Activated naive CD4-positive, alpha-beta T cell treated with anti-CD3 and anti-CD28 coated beads, Interleukin-2, amount 50 U/mL, for 72 hours (primary cell): ENCODE measurements at regions not wholly inside any gene's neighbourhood (a gene's known extent, or its start where the extent isn't known, plus 50 kb on each side); places are given as distances from the start of the nearest gene placed in this dataset.
A peak's percentile ranks its signal among the peaks of the same experiment; 100 is the strongest.

Experiments used
- ATAC-seq, 2 donors: fragments of 150-1000 bp; cut with Tn5 transposase; 2 replicates each; pipeline ENCODE4 v1.10.0; 2021; ENCODE audit warnings: mild to moderate bottlenecking in 2 of 2, moderate library complexity in 2 of 2
- DNase-seq, 2 donors: peaks; one replicate each; pipeline ENCODE4 v3.0.0; 2021 to 2022; ENCODE audit warnings: low spot score in 2 of 2
- H3K27ac Mint-ChIP-seq, 2 donors: one replicate each; pipeline ENCODE4 v1.8.0; 2022; ENCODE audit warnings: mild to moderate bottlenecking in 2 of 2, mixed read lengths in 2 of 2
- H3K36me3 Mint-ChIP-seq, 2 donors: one replicate each; pipeline ENCODE4 v1.8.0; 2022; ENCODE audit warnings: mixed read lengths in 2 of 2
- H3K9me3 Mint-ChIP-seq, 2 donors: one replicate each; pipeline ENCODE4 v1.8.0; 2022; ENCODE audit warnings: mixed read lengths in 2 of 2

DNA sequence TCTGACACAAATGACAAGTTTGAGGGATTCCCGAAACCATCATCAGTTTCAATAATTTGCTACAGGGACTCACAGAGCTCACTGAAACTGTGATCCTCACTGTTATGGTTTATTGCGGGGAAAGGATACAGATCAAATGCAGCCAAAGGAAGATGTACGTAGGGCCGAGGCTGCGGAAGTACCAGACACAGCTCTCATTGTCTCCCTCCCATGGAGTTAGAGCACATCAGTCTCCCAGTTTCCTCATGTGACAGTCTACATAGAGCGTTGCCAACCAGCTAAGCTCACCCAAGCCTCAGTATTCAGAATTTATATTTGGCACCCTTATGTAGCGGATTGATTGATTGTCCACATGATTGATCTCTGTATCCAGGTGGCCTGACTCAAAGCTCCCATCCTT is 137.8 kb upstream of the TENM3 start:
- H3K9me3 Mint-ChIP-seq = no peaks in the 10 kb centered on the region
- no peaks in the 10 kb centered on the region for H3K36me3 Mint-ChIP-seq
- no peak overlapping the region for H3K27ac Mint-ChIP-seq
- no peak for DNase-seq
- no peak for ATAC-seq

DNA sequence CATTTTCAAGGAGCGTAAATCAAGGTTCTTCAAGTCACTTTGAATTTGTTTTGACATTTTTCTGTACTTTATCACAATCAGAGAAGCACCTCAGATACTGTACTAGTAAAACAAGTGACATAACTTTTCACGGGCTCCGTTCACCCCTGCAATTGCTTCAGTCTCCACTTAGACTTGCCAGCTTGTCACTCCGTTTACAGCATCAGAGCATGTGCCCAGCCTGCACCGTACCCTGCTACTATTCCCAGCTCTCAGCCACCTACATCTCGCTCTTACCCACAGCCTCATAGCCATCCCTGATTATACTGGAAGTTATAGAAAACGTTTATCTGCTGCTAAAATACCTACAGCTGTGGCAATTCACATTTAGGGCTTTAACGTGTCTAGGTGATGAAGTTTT is 135.3 kb upstream of the TENM3 start:
- DNase-seq = no peak
- ATAC-seq = no peak
- Mint-ChIP-seq H3K9me3 (no peaks in the 10 kb centered on the region), H3K27ac (no peak overlapping the region), H3K36me3 (no peaks in the 10 kb centered on the region)

DNA sequence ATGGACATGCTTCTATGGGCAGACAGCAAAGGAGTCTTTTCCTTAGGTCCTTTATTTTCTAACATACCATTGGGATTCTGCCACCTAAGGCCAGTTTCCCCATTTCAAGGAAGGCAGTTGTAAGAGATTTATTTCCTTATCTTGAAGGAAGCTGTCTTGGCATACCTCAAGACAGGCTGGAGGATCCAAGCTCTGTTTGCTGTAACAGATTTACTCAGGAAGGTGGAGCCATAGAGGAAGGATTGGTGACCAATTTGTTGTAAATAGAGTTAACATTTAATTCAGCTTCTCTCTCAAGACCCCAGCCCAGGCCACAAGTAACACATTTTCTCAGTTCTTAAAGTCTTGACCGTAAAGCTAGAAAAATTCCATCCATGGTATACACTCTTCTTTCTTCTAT is 131.6 kb upstream of the TENM3 start:
- H3K27ac Mint-ChIP-seq = no peak overlapping the region
- peaks cover 0 to 2% of the 10 kb centered on the region in 2 donors for H3K9me3 Mint-ChIP-seq
- DNase-seq = no peak
- no peaks in the 10 kb centered on the region for H3K36me3 Mint-ChIP-seq
- ATAC-seq = no peak

GRCh38 chr4:182113779-182114178 is 129.4 kb upstream of the TENM3 start:
- peaks cover 0 to 9% of the 10 kb centered on the region in 2 donors for H3K9me3 Mint-ChIP-seq
- ATAC-seq = no peak
- DNase-seq = no peak

GRCh38 chr4:182124359-182124758 is 118.8 kb upstream of the TENM3 start:
- Mint-ChIP-seq H3K36me3 (peaks cover 5 to 10% of the 10 kb centered on the region in 2 donors), H3K27ac (no peak overlapping the region), H3K9me3 (peaks cover 27 to 32% of the 10 kb centered on the region in 2 donors)
- DNase-seq (no peak), ATAC-seq (no peak)

More at GRCh38 chr4:182113779-182114178, 129.4 kb upstream of the TENM3 start:
- Mint-ChIP-seq H3K36me3 (no peaks in the 10 kb centered on the region), H3K27ac (no peak overlapping the region)

- Mint-ChIP-seq H3K36me3 (peaks cover 5% of the 10 kb centered on the region in 2 donors), H3K9me3 (peaks cover 20 to 23% of the 10 kb centered on the region in 2 donors), H3K27ac (no peak overlapping the region)
- ATAC-seq (no peak), DNase-seq (no peak)
Observed at GRCh38 chr4:182126096-182126495, 117.1 kb upstream of the TENM3 start.

DNA sequence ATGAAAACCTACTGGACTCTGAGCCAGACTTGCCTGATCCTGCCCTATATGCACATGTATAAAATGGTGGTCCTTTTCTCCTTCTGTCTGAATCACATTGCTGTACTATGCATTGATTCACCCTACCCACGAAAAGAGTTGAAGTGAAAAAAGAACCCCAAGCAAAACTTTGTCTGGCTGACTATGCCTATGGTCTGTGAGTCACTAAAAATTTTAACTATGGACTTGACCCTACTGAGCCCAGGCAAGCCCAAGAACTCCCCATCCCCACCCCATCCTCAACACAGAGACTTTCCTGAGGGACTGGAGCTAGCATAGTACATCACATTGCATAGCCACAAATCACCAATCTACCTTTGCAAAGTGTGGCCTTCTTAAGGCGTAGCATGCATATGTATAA is 116.6 kb upstream of the TENM3 start:
- no peak for DNase-seq
- H3K27ac Mint-ChIP-seq = no peak overlapping the region
- ATAC-seq = no peak
- peaks cover 20 to 23% of the 10 kb centered on the region in 2 donors for H3K9me3 Mint-ChIP-seq
- peaks cover 5% of the 10 kb centered on the region in 2 donors for H3K36me3 Mint-ChIP-seq

DNA sequence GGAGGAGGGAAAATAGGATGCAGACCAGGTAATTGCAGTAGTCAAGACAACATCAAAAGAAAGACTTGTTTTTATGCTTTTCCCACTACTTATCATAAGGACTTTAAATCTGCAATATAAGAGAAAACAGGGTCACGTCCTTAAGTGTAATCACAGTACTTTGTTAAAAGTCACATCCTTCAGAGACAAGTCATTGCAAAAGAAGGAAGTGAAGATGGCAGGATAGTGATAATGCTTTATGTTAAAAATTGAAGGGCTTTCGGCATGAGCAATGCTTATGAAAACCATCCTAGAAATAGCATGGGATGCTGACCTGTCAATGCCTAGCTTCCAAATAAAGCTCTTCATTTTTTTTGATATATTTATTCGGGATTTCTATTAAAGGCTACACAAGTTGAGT is 110.2 kb upstream of the TENM3 start:
- Mint-ChIP-seq H3K36me3 (peaks cover 0 to 4% of the 10 kb centered on the region in 2 donors), H3K27ac (no peak overlapping the region), H3K9me3 (peaks cover 2 to 3% of the 10 kb centered on the region in 2 donors)
- ATAC-seq = no peak
- no peak for DNase-seq

DNA sequence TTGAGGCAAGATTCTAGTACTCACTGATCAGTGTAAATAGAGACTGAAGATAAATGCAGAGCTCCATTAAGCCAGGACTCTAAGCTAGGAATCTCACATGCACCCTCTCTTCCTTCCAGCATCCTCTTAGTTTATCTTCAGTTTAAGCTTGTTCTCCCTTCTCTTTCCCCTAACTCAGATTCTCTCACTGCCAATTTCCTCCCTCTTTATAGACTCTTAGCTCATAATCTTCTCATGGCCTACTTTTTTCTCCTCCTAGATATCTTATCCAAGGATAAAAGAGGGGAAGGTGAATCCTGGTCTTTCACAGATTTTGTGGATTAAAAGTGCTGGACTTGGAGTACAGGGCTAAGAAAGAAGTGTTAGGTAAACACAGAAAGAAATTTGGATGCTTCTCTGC is 108.9 kb upstream of the TENM3 start:
- peaks cover 0 to 9% of the 10 kb centered on the region in 2 donors for H3K36me3 Mint-ChIP-seq
- ATAC-seq = no peak
- no peak for DNase-seq
- H3K27ac Mint-ChIP-seq = no peak overlapping the region
- H3K9me3 Mint-ChIP-seq = peaks cover 3 to 4% of the 10 kb centered on the region in 2 donors

DNA sequence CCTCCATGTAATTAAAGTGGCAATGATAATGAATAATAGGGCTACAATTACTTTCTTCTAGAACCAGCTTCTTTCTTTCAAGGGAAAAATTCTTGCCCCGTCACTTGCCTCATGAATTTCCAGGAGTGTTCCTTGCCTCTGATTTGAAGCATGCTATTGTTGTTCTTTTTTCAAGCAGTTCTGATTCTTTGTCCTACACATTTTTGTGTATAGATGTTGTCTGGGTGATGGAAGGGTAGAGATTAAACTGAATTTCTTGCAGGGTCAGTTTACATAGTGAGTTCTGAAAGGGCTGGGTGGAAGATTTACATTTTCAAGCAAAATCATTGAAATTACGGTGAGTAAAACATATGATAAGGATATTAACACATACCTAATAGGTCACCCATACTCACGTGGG is 107.0 kb upstream of the TENM3 start:
- ATAC-seq = no peak
- H3K9me3 Mint-ChIP-seq = peaks cover 3 to 4% of the 10 kb centered on the region in 2 donors
- H3K36me3 Mint-ChIP-seq = peaks cover 0 to 17% of the 10 kb centered on the region in 2 donors
- no peak for DNase-seq
- H3K27ac Mint-ChIP-seq = no peak overlapping the region

GRCh38 chr4:182137343-182137742 is 105.9 kb upstream of the TENM3 start:
- peaks cover 3 to 4% of the 10 kb centered on the region in 2 donors for H3K9me3 Mint-ChIP-seq
- DNase-seq = no peak
- no peak for ATAC-seq

GRCh38 chr4:182139491-182139890 is 103.7 kb upstream of the TENM3 start:
- Mint-ChIP-seq H3K9me3 (peaks cover 0 to 4% of the 10 kb centered on the region in 2 donors), H3K27ac (no peak overlapping the region), H3K36me3 (peaks cover 4 to 33% of the 10 kb centered on the region in 2 donors)
- DNase-seq (no peak), ATAC-seq (no peak)

More at GRCh38 chr4:182137343-182137742, 105.9 kb upstream of the TENM3 start:
- H3K27ac Mint-ChIP-seq = no peak overlapping the region
- H3K36me3 Mint-ChIP-seq = peaks cover 0 to 24% of the 10 kb centered on the region in 2 donors

GRCh38 chr4:182140547-182140946 is 102.7 kb upstream of the TENM3 start:
- peaks cover 0 to 4% of the 10 kb centered on the region in 2 donors for H3K9me3 Mint-ChIP-seq
- H3K36me3 Mint-ChIP-seq = peaks cover 4 to 39% of the 10 kb centered on the region in 2 donors
- no peak overlapping the region for H3K27ac Mint-ChIP-seq
- DNase-seq (no peak), ATAC-seq (no peak)

DNA sequence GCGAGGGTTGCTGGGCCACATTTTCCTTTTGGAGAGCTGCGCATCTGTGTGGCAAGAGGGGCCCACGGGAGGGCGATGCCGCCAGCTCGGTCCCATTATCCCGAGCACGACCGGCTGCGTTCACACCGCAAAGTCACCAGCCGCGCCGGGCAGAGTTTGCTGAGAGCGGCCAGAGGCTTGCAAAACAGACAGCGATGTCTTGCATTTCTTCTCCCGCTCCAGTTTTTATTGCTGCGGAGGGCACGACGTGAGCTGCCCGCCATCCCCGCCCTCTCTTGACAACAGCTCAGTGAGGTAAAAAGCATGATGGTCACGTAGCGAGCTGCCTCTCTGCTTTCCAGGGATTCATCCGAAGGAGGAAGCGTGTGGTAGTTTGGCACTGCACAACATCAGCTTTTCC is 102.1 kb upstream of the TENM3 start:
- no peak for DNase-seq
- ATAC-seq = no peak
- Mint-ChIP-seq H3K27ac (no peak overlapping the region), H3K9me3 (peaks cover 0 to 4% of the 10 kb centered on the region in 2 donors), H3K36me3 (peaks cover 4 to 41% of the 10 kb centered on the region in 2 donors)

DNA sequence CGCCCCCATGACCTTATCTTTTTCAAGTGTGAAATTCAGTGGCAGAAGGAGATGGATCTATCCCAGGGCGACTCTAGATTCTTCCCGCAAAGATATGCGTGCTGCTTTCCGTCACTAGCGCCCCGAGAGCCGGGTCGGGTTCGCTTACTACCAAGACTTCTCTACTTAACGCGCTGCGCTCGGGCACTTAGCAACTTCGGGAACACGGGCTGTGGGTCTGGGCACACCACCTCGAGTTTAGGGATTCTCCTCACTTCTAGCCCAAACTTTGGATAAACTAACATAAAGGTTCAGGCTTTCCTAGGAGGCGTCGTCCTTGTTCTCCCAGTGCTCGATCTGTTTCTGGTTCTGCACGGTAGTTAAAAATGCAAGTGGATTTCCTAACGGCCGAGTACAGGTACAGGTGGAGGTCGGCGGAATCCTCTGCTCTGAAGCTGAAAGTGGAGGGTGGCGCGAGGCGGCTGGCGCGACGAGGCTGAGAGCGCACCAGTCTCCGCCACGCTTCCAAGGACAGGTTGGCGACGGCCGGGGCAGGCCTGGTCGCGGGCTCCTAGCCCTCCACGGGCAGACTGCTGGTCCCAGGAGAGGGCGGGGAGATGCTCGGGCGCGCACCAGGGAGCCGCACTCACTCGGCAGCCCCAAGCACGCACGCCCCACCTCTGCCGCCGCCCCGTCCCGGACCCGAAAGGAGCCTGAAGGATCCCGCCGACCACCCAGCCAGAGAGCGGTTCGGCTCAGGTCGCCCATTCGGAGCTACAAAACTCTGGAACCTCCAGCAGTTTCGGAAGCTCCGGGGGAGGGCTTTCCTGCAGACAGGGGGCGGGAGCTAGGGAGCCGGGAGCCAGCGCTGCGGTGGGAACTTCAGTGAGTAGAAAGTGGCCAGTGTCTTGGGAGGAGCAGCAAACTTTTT is 100.8 kb upstream of the TENM3 start:
- DNase-seq = no peak

DNA sequence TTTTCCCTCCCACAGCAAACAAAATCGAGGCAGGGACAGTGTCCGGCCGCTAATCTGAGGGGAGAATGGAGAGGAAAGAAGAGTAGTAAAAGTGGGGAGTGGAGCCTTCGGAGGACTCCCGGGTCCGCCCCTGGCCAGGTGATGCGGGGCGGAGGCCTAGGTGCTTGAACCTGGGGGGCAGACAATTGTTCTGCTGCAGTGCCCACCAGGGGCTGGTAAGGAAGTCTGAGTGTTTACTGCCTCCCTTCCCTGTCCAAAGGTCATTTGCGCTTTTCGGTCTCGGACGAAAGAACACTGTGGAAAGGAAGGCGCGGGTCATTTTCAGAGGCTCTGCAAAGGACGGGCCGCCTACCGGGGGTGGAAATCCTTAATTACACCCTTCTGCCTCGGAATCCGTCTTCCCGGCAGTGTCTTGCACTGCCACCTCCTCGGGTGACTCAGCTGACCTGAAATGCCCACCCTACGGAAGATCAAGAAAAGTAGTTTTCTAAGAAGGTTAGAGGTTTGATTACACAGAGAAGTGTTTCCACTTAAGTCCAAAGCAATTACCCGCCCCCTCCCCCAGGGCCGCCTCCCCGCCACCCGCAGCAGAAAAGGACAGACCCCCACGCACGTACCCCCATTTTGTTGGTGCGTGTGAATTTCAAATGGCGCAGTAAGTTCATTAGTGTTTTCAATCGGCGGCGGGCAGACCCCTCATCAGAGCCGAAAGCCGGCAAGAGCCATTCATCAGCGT is 99.9 kb upstream of the TENM3 start:
- ATAC-seq (no peak), DNase-seq (peak in 1 of 2 donors; percentile 6)
- peak overlapping the region in 1 of 2 donors; percentile 60 for H3K27ac Mint-ChIP-seq
- H3K36me3 Mint-ChIP-seq = peaks cover 4 to 41% of the 10 kb centered on the region in 2 donors
- H3K9me3 Mint-ChIP-seq = peaks cover 0 to under 1% of the 10 kb centered on the region in 2 donors

More for the DNA sequence above, 100.8 kb upstream of the TENM3 start:
- peaks cover 0 to 4% of the 10 kb centered on the region in 2 donors for H3K9me3 Mint-ChIP-seq
- H3K36me3 Mint-ChIP-seq = peaks cover 4 to 41% of the 10 kb centered on the region in 2 donors
- no peak for ATAC-seq
- no peak overlapping the region for H3K27ac Mint-ChIP-seq
